OCI-M2 (cell line): ENCODE measurements at regions not wholly inside any gene's neighbourhood (a gene's known extent, or its start where the extent isn't known, plus 50 kb on each side); places are given as distances from the start of the nearest gene placed in this dataset.

ENCODE experiments used
- DNase-seq: peaks from one replicate; lab custom pipeline; 2025; ENCODE audit not compliant: unreplicated experiment; lab: John Stamatoyannopoulos, UW

DNA sequence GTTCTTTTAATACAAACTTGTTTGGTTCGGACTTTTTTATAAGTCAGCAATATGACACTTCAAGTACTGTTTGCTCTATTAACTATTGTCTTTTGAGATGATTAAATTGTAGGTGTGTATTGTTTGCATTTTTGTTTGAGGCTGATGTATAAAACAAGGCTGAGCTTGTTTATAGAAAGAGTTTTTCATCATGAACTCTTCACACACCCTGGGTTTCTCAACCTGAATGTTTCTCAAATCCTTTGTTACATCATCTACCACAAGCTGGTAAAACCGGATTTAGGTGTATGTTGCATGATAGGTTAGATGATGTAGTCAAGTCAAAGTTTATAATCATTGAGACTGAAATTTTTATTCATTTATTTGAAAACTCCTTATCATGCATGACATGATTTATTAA is 335.2 kb upstream of the LRATD1 start:
- DNase-seq, result no peak

DNA sequence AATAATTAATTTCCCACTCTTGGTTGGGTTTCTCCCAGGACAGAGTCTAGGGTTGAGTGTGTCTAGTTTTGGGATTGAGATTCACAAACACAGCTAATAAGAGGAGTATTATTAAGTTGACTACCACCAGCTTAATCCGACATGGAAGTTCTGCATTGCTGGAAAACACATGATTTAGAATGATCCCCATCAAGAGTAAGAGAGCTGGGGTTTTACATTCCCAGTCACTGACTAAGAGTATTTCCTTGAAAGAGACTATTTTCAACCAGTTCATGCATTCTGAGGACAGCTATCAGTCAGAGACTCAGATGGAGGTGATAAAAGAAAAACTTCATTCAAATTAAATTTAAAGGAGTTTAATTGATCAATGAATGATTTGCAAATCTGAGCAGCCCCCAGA is 334.6 kb upstream of the LRATD1 start:
- no peak for DNase-seq

DNA sequence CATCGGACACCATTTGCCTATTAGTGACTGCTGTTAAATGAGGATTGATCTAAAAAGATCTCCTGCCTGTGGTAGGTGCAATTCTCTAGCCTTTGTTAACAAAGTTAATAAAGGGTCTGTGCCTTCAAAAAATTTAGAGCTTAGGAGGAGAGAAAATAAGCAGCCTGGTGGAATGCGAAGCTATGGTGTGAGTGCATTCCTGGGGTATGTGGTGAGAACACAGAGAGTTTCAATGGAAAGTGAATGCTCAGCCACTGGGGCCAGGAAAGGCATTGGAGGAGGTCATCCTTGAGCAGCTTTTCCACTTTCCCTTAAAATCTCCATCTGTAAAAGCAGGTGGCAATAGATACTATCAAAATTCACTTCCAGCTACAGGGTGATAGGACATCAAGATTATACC is 331.2 kb upstream of the LRATD1 start:
- DNase-seq, result no peak

GRCh38 chr2:14303366-14304115 is 329.0 kb upstream of the LRATD1 start:
- no peak for DNase-seq

DNA sequence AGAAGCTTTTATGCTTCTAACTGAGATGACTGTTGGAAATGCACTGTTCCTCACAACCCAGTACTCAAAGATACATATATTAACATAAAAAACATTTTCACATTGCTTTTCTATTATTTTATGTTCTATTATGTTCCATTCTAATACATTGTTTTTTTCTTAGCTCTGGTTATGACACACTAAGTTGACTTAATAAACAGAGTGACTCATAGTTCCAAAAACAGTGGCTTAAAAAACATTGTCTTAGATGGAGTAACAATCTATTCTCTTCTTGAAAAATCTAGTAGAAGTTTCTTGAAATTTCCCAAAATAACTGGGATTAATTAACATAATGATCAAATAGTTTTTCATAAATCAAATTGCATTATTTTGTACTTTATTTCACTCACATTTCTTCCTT is 328.2 kb upstream of the LRATD1 start:
- no peak for DNase-seq

DNA sequence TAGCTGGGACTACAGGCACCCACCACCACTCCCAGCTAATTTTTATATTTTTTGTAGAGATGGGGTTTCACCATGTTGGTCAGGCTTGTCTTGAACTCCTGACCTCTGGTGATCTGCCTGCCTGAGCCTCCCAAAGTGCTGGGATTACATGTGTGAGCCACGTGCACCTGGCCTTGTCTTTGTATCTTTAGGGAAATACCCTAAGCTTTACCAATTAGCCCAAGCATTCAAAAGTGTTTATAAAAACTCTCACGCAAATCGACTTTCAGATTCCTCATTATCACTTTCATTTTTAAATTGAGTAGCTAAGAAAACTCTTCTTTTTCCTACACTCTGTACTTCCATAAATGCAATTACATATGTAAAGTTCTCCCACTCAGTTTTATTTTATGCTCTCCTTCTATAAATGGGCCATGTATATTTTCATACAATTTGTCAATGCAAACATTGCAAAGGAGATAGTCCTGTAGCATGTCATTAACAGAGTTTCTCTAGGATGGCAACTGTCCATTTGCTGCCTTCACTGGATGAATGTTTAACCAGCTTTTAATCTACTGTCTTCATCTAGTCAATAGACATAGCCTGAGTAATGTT is 326.2 kb upstream of the LRATD1 start:
- DNase-seq, result no peak

DNA sequence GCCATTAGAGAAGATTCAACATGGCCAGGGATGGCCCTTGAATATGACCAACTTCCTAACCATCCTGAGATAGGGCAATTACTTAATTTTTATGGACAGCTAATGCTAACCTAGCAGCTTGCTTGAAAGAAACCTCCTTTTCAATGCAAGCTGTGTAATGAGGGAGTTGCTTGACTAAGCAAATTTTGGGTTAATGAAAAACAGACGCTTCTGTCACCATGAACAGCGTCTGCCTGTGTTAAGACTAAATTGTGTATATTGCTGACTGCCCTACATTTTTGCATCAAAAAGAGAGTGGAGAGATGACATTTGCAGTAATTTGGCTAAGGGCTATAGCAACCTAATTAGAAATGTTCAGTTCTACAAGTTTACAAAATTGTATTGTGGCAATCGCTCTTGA is 319.2 kb upstream of the LRATD1 start:
- no peak for DNase-seq

- DNase-seq, result no peak
Observed at GRCh38 chr2:14316594-14316993, 315.9 kb upstream of the LRATD1 start.

- DNase-seq, result no peak
Observed at GRCh38 chr2:14321357-14321756, 311.2 kb upstream of the LRATD1 start.

- DNase-seq, result no peak
Observed at GRCh38 chr2:14322306-14322705, 310.2 kb upstream of the LRATD1 start.

- DNase-seq, result no peak
Observed at GRCh38 chr2:14324308-14324707, 308.2 kb upstream of the LRATD1 start.

DNA sequence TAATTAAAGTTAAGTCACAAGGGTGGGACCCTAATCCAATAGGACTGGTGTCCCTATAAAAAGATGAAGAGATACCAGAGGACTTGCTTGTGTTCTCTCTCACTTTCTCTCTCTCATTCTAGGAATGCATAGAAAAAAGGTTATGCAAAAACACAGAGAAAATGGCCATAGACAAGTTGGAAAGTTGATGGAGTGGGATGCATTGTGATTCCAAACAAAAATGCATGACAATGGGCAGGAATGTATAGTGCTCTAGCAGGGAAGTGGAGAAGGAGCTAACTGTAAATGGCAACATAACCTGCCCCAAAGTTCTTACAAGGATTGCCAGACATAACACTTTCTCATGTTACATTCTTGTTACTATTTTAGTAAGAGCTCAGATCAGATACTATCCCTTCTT is 301.6 kb upstream of the LRATD1 start:
- no peak for DNase-seq

- no peak for DNase-seq
Observed at GRCh38 chr2:14336759-14337382, 295.6 kb upstream of the LRATD1 start.

- no peak for DNase-seq
Observed at GRCh38 chr2:14340703-14341102, 291.8 kb upstream of the LRATD1 start.

GRCh38 chr2:14342313-14342712 is 290.2 kb upstream of the LRATD1 start:
- no peak for DNase-seq

- no peak for DNase-seq
Observed at GRCh38 chr2:14344355-14344754, 288.2 kb upstream of the LRATD1 start.

- no peak for DNase-seq
Observed at GRCh38 chr2:14348247-14348646, 284.3 kb upstream of the LRATD1 start.

GRCh38 chr2:14350856-14351255 is 281.7 kb upstream of the LRATD1 start:
- DNase-seq, result no peak

DNA sequence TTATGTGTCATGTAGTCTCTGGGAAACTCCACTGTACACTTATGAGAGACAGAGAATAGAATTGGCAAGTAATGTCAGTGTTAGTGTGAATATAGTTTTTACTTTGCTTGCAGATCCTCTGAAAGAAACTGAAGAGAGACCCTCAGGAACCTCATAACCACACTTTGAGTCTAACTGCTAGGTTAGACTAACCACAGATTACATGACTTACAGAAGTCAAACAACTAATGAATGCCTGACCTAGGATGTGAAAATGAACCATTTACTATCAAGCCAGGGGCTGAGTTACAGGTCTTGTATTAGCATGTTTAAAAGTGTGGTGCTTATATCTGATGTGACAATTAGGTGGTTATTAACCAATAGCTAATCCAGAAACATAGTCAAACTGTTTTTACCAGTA is 280.4 kb upstream of the LRATD1 start:
- DNase-seq, result no peak

DNA sequence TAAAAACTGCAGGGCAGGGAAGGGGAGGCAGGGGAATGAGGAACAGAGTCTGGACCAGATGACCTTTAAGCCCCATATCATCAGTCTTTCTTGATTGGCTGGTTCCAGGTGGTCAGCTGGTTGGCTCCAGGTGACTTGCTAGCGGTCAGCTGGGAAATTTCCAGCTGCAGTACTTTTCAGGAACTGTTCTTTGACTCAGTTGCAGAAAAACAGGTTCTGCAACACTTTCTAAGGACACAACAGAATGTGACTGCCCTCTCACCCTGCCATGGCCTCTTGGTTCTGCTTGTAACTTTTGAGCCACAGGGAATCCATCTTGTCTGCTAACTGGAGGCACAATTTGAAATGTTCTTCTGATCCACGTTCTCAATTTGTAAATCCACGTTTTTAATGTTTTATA is 278.3 kb upstream of the LRATD1 start:
- DNase-seq, result no peak

DNA sequence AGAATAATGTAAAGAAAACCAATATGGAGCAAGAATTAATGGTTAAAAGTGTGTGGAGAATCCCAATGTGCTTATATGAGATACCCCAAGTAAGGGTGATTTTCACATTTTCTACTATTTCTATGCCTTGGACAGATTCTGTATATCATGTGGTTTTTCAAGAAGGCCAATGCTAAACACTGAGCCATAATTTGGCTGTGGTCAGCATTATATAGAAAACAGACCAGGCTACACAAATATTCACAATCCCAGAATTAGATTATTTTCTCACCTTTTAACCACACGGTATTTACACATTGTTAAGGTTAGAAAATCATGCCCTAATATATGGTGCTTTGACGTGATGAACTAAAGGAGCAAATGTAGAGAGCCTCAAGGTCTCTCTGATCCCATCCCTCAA is 277.4 kb upstream of the LRATD1 start:
- DNase-seq, result no peak

GRCh38 chr2:14358339-14358738 is 274.2 kb upstream of the LRATD1 start:
- DNase-seq, result no peak

DNA sequence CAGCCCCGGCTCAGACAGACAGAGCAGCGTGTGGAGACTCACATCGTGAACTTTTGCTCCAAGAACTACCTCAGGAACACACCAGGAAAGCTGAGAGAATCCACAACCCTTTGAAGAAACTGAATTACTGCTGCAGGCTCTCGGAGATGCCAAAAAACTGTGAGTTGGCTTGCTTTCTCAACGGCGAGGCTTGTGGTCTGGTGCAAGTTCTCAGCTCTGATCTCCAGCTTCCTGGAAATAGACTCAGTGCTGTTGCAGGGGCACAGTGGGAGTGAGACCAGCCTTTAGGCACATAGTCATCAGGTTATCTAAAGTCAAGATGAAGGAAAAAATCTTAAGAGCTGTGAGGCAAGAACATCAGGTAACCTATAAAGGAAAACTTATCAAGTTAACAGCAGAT is 273.7 kb upstream of the LRATD1 start:
- DNase-seq, result no peak
